CD14-positive monocyte (primary cell): ENCODE measurements at regions not wholly inside any gene's neighbourhood (a gene's known extent, or its start where the extent isn't known, plus 50 kb on each side); places are given as distances from the start of the nearest gene placed in this dataset.

Source experiments
- DNase-seq, 3 donors: peaks; one replicate each; pipeline ENCODE4 v3.0.0-alpha.2; 2011 to 2022
- H2AFZ ChIP-seq: 2 replicates; pipeline ENCODE4 v1.6.0; 2012; ENCODE audit warnings: mild to moderate bottlenecking, low read depth, low read length, inconsistent platforms; ENCODE audit not compliant: insufficient read depth, poor library complexity, severe bottlenecking
- H3K27ac ChIP-seq, 2 donors: 1 replicate in 1 of 2; 2 replicates in 1 of 2; pipeline ENCODE4 v1.5.1; 2012 to 2013; ENCODE audit warnings: low read length in 2 of 2, control low read depth in 1 of 2, inconsistent platforms in 1 of 2, low read depth in 1 of 2, mild to moderate bottlenecking in 1 of 2
- H3K27me3 ChIP-seq, 2 donors: one replicate each; pipeline versions ENCODE4 v1.6.0 to v1.6.1; 2011 to 2013; ENCODE audit warnings: low read length in 2 of 2; ENCODE audit not compliant: control insufficient read depth in 2 of 2, insufficient read depth in 2 of 2
- H3K36me3 ChIP-seq, 2 donors: replicated peaks in 1 of 2; 1 replicate in 1 of 2; 2 replicates in 1 of 2; pipeline versions ENCODE4 v1.5.1 to v1.6.1; 2012 to 2013; ENCODE audit warnings: low read length in 2 of 2, control low read depth in 1 of 2, inconsistent platforms in 1 of 2, mild to moderate bottlenecking in 1 of 2; ENCODE audit not compliant: insufficient read depth in 2 of 2, control insufficient read depth in 1 of 2
- H3K4me1 ChIP-seq, 2 donors: 1 replicate in 1 of 2; 2 replicates in 1 of 2; pipeline versions ENCODE4 v1.5.1 to v1.6.1; 2012 to 2013; ENCODE audit warnings: low read length in 2 of 2, control low read depth in 1 of 2, inconsistent platforms in 1 of 2, mild to moderate bottlenecking in 1 of 2, moderate library complexity in 1 of 2; ENCODE audit not compliant: insufficient read depth in 2 of 2, control insufficient read depth in 1 of 2
- H3K4me2 ChIP-seq: replicated peaks from 2 replicates; pipeline ENCODE3; 2012; ENCODE audit warnings: low read length, moderate library complexity, mild to moderate bottlenecking; ENCODE audit not compliant: poor library complexity, severe bottlenecking; ENCODE audit errors: extremely low read depth
- H3K4me3 ChIP-seq, 3 experiments: fragments of 200-600 bp in 1 of 3; sonication (generic) in 1 of 3; replicated peaks in 1 of 3; 1 replicate in 2 of 3; 2 replicates in 1 of 3; pipeline ENCODE4 v1.5.1; 2011 to 2013; ENCODE audit warnings: low read length in 3 of 3, mild to moderate bottlenecking in 3 of 3, control low read depth in 2 of 3, low read depth in 2 of 3, inconsistent platforms in 1 of 3, moderate library complexity in 1 of 3
- H3K79me2 ChIP-seq: 2 replicates; pipeline ENCODE4 v1.6.0; 2012; ENCODE audit warnings: mild to moderate bottlenecking, control low read depth, inconsistent platforms, low read length, moderate library complexity; ENCODE audit not compliant: insufficient read depth
- H3K9ac ChIP-seq: 2 replicates; pipeline ENCODE4 v1.6.0; 2017; ENCODE audit warnings: low read length, mild to moderate bottlenecking; ENCODE audit not compliant: insufficient read depth, poor library complexity, severe bottlenecking
- H3K9me3 ChIP-seq, 2 donors: replicated peaks in 1 of 2; 1 replicate in 1 of 2; 2 replicates in 1 of 2; pipeline versions ENCODE4 v1.5.1 to v1.6.1; 2012 to 2013; ENCODE audit warnings: low read length in 2 of 2, control low read depth in 1 of 2; ENCODE audit not compliant: control insufficient read depth in 1 of 2, insufficient read depth in 1 of 2
- H4K20me1 ChIP-seq: 2 replicates; pipeline ENCODE4 v1.6.0; 2012; ENCODE audit warnings: mild to moderate bottlenecking, low read length, control low read depth, moderate library complexity; ENCODE audit not compliant: insufficient read depth
- H3K27ac Mint-ChIP-seq, 7 donors: one replicate each; pipeline ENCODE4 v1.8.0; 2020; ENCODE audit warnings: mild to moderate bottlenecking in 7 of 7, mixed read lengths in 7 of 7, moderate library complexity in 6 of 7, inconsistent platforms in 2 of 7
- H3K27me3 Mint-ChIP-seq, 3 donors: one replicate each; pipeline ENCODE4 v1.8.0; 2021 to 2022; ENCODE audit warnings: low read depth in 3 of 3, mild to moderate bottlenecking in 3 of 3, mixed read lengths in 3 of 3, moderate library complexity in 3 of 3, inconsistent platforms in 1 of 3
- H3K36me3 Mint-ChIP-seq, 2 donors: one replicate each; pipeline ENCODE4 v1.8.0; 2020; ENCODE audit warnings: mixed read lengths in 2 of 2, inconsistent platforms in 1 of 2, mild to moderate bottlenecking in 1 of 2
- H3K4me1 Mint-ChIP-seq: one replicate; pipeline ENCODE4 v1.8.0; 2020; ENCODE audit warnings: mild to moderate bottlenecking, mixed read lengths
- H3K4me3 Mint-ChIP-seq, 2 donors: one replicate each; pipeline ENCODE4 v1.8.0; 2020; ENCODE audit warnings: mild to moderate bottlenecking in 2 of 2, mixed read lengths in 2 of 2, moderate library complexity in 1 of 2
- H3K9me3 Mint-ChIP-seq, 7 donors: one replicate each; pipeline ENCODE4 v1.8.0; 2020 to 2022; ENCODE audit warnings: mixed read lengths in 7 of 7, mild to moderate bottlenecking in 6 of 7, moderate library complexity in 6 of 7, inconsistent platforms in 2 of 7
- CTCF ChIP-seq: fragments of 200-600 bp; IDR thresholded peaks from one replicate; pipeline ENCODE4 v1.8.0; 2022; ENCODE audit warnings: antibody characterized with exemption, mild to moderate bottlenecking
- WGBS: methylation state at CpG from one replicate; pipeline ENCODE4 v1.1.5; 2013; ENCODE audit warnings: missing lambda C conversion rate; ENCODE audit not compliant: insufficient coverage; 5-methylcytosine and 5-hydroxymethylcytosine counted together
- intact Hi-C, 2 donors: fragments of 100-400 bp; cut with micrococcal nuclease; formaldehyde crosslinking; loops; one replicate each; pipeline versions ENCODE4 v1.15.0 to v1.15.1; 2023

DNA sequence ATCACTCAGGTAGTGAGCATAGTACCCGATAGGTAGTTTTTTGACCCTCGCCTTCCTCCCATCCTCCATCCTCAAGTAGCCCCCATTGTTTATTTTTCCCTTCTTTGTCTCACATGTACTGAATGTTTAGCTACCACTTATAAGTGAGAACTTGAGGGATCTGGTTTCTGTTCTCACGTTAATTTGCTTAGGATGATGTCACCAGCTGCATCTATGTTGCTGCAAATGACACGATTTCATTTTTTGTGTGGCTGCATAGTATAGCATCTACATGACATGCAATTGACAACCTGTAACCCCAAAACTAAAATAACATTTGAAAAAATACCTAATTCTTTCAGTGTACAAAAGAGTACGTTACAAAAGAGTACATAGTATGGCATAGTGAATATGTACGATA is 254.0 kb upstream of the NOVA1 start:
- Histone ChIP-seq H3K4me1 (no peaks in the 10 kb centered on the region), H4K20me1 (no peaks in the 10 kb centered on the region), H3K9ac (no peak overlapping the region), H3K27me3 (no peaks in the 10 kb centered on the region), H3K79me2 (no peaks in the 10 kb centered on the region), H3K9me3 (no peaks in the 10 kb centered on the region), H3K36me3 (no peaks in the 10 kb centered on the region), H2AFZ (no peak overlapping the region), H3K4me2 (no peak overlapping the region), H3K27ac (no peak overlapping the region), H3K4me3 (no peak overlapping the region)
- intact Hi-C loops, result no loop called here
- no peaks in the 10 kb centered on the region for H3K36me3 Mint-ChIP-seq
- H3K27ac Mint-ChIP-seq, result peak overlapping the region in 1 of 7 donors; percentile 18
- DNase-seq, result no peak
- WGBS, result 100% methylated on average over 2 of the region's 6 CpGs
- peaks cover 0 to 1% (median 0%) of the 10 kb centered on the region in 3 donors for H3K27me3 Mint-ChIP-seq
- H3K4me3 Mint-ChIP-seq, result no peak overlapping the region
- no peaks in the 10 kb centered on the region for H3K4me1 Mint-ChIP-seq
- no peak for TF ChIP-seq CTCF
- H3K9me3 Mint-ChIP-seq, result peaks cover 0 to 4% (median 1%) of the 10 kb centered on the region in 7 donors

DNA sequence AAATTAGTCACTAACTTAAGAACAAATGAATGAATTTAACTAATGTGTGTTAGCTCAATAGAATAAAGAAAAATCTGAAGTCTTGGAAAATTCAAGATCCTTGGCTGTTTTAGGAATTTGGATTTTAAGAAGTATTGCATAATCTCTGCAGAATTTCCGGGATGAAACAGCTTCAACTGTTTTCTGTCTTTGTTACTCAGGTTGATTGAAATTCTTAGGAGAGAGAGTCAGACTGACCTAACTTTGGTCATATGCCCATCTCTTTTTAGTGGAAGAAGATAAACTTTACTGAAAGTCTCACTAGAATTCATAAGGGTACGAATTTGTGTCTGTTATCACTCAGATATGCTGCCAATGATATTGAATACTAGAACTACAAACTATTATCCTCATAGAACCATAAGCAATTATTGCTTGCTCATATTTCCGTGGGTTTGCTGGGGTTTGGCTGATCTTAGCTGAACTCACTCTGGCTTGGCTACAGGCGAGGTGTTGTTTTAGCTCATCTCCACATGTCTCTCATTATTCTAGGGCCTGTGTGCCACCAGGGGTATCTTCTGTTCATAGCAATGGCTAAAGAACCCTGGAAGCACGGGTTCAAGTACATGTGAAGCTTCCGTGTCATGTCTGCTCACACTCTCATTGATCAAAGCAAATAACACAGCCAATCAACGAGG is 257.4 kb upstream of the NOVA1 start:
- Mint-ChIP-seq H3K4me1 (no peaks in the 10 kb centered on the region), H3K4me3 (no peak overlapping the region), H3K9me3 (peaks cover 0 to 2% (median 0%) of the 10 kb centered on the region in 7 donors), H3K36me3 (no peaks in the 10 kb centered on the region), H3K27ac (no peak overlapping the region), H3K27me3 (peaks cover 0 to 1% (median 0%) of the 10 kb centered on the region in 3 donors)
- no peaks in the 10 kb centered on the region for H3K4me1 ChIP-seq
- no peaks in the 10 kb centered on the region for H3K79me2 ChIP-seq
- whole genome bisulfite sequencing, result 80% methylated on average over 1 of the region's 7 CpGs
- intact Hi-C loops, result no loop called here
- H3K27ac ChIP-seq, result no peak overlapping the region
- no peak overlapping the region for H3K4me3 ChIP-seq
- H2AFZ ChIP-seq, result no peak overlapping the region
- no peaks in the 10 kb centered on the region for H3K9me3 ChIP-seq
- H3K9ac ChIP-seq, result no peak overlapping the region
- no peaks in the 10 kb centered on the region for H3K27me3 ChIP-seq
- no peak for TF ChIP-seq CTCF
- no peaks in the 10 kb centered on the region for H3K36me3 ChIP-seq
- no peak overlapping the region for H3K4me2 ChIP-seq
- no peak for DNase-seq
- H4K20me1 ChIP-seq, result no peaks in the 10 kb centered on the region
